Activated gamma-delta T cell treated with Interleukin-2 at 50 U/mL for 16 hours (primary cell): ENCODE measurements at regions not wholly inside any gene's neighbourhood (a gene's known extent, or its start where the extent isn't known, plus 50 kb on each side); places are given as distances from the start of the nearest gene placed in this dataset.
"Not testable (repeated sequence)": the region's sequence is repeated elsewhere in the genome, so short reads cannot be mapped to it uniquely, and the experiment has no call there.

Source experiments
- DNase-seq: peaks from one replicate; pipeline ENCODE4 v3.0.0-alpha.2; 2020

DNA sequence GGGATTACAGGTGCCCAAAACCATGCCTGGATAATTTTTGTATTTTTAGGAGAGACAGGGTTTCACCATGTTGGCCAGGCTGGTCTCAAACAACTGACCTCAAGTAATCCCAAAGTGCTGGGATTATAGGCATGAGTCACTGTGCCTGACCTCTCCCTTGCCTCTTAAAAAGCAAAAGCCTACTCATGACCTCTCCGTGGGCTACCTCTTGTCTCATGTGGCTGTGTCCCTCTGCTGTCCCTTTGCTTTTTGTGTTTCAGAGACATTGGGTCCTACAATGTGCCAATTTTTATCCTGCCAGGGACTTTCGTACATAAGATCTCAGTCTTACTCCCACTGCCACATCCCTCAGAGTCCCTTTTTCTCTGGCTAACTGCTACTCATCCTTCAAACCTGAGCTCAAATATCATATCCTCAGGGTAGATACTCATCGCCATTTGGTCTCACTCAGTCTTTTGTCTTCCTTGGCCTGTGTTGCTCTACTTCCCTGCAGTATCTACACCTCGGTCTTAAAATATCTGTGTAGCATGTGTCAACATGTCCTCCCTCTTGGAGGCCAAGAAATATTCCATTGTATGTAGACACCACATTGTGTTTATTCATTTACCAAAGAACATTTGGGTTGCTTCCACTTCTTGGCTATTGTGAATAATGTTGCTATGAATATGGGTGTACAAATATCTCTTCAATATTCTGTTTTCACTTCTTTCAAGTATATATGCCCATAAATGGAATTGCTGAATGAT lies 465.0 kb upstream of the KLF6 start:
- no peak for DNase-seq

DNA sequence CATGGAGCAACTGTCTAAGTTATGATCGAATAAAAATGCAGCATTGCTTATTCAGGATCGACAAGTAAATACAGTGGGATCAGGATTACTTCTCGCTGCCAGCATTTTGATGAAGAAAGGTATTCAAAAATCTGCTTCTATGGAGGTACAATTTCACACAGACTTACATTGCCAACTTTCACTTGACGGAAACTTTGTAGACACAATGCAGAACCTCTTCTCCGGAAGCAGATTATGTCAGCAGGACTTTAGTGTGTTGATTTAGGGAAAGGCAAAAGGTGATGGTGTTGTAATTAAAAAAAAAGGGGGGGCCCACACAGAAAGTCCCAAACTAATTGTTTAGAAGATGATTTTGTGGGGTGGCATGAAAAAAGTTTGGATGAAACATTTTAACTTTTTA lies 462.4 kb upstream of the KLF6 start:
- no peak for DNase-seq

DNA sequence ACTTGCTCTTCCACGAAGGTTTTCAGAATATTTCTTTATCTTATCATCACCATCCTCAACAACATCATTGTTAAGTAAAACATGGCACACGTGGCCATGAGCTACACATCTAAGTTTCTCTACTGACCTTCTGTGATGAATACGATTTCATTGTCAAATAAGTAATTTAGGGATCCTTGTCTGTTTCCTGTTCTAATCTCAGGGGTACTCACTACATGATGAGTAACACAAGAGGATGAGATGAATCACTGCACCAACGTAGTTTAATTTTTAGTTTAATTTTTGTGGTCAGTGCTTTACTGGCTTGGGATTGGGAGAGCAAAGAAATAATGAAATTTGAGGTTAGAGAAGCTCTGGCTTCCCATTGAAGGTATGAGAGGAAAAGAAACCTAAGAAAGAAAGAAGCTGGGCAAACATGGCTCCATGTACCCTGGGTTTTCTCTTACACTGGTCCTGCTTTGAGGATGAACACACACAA lies 461.9 kb upstream of the KLF6 start:
- DNase-seq, result no peak

DNA sequence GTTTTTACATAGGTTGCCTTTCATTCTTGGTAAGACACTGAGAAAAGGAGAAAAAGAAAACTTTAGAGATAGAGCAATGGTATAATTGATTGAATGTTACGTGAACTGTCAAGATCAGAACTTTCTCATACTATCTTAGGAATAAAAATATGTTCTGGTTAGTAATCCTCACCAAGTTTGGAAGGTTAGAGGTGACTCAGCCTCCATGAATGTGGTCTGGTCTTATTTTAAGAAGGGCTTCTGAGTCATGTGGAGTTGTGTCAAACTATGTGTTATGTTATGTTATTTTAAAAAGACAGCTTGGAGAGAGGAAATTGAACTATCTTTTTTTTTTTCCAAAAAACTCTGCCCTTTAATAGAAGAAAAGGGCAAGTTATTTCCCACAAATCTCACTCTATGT lies 458.6 kb upstream of the KLF6 start:
- DNase-seq, result no peak

DNA sequence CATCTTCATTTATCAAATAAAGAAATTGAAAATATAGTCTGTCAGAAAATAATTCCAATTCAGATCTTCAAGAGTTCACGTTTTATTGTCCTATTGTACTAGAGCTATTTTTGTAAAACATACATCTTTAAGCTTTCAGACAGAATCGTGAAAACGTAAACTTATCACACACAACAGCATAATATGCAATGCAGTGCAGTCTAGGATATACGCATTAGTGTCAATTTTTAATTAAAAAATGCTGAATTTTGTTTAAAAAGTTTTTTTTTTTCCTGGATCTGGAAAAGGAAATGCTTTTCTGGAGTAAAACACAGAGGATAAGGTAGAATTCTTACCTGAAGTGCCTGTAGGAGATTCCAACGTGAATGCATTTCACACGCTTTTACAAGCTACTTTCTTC lies 458.2 kb upstream of the KLF6 start:
- DNase-seq, result no peak

DNA sequence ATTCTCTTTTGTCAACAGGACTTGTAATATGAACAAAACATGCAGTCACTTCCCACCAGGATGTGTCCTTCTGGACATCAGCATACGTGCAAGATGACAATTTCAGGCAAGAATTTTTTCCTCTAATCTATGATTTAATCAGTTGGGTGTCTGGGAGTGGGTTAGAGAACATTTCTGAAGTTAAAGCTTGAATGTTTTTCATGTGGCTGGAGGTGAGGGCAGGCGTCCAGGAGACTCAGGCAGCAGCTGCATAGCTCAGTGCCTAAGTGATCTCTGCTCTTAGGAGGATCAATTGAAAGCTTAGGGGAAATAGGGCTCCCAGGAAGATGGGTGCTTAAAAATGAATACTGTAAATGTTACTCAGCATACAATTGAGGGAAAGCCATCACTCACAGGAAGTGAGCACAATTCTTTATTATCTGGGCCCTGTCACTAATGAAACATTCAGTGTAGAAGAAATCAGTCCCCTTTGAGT lies 457.6 kb upstream of the KLF6 start:
- DNase-seq, result no peak

DNA sequence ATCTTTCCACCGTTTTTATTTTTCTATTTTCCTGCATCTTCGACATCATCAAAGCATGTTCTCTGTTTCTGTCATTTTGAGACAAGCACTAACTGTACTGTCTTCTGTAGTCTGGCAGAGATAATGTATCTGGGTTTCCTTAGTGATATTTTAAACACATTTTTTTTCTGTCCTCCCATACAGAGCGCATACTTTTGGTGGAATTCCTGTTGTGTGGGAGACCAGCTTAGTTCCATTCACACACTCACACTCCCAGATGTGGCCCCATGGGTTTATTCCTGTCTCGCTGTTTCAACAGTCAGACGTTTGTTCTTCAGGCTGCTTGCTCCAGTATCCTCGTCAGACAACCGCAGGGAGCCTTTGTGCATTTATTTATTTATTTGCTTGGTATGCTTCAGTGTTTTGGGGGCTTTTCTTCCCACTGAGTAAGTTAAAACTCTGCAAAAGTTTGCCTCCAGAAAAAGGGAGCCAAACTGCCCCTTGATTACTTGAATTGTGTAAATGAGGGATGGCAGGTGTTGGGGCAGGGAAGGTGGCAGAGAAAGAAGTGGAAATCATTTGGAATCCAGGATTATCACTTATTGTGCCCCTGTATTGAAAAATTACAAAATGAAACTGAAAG lies 456.8 kb upstream of the KLF6 start:
- DNase-seq, result no peak

DNA sequence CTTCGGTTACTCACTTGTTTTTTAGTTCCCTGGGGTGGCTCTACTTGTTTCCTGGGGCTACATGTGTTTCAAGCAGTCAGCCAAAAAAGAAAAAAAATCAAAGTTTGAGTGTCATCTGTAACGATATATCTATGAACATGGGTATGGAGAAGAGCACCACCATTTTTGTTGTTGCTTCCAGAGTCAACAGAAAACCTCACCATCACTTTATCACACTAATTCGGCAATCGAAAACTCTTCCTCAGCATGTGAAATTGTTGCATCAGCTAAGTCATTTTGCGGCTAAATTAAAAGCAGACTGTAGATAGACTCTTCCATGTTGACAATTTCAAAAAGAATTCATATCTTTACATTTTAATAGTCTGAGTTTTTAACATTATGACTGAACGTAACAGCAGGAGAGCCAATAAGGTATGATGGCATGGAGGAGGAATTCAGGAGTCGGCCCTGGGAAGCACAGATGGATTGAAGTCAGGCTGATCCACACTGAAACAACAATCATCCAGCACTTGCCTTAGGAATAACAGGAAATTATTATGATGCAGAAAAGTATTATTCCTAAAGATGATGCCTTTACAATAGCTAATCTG lies 455.7 kb upstream of the KLF6 start:
- no peak for DNase-seq

DNA sequence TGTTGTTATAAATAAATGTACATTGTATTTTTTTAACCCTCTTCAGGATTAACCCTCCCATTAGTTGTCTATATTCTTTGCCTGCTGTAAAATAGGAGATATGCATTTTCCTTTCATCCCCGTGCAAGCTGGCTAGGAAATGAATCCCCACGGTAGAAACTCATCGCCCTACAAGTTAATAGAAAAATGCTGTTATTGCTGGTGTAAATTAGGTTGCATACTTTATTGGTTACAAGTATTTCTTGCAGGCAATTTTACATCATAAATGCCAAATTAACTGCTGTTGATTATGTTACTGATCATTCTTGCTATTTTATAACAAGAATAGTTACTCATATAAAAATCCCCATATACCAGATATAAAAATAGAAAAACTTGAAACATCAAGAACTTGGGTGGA lies 454.2 kb upstream of the KLF6 start:
- no peak for DNase-seq

DNA sequence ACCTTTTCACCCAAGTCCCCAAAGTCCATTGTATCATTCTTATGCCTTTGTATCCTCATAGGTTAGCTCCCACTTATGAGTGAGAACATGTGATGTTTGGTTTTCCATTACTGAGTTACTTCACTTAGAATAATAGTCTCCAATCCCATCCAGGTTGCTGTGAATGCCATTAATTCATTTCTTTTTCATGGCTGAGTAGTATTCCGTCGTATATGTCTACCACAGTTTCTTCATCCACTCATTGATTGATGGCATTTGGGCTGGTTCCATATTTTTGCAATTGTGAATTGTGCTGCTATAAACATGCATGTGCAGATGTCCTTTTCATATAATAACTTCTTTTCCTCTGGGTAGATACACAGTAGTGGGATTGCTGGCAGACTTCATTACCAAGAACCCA lies 451.9 kb upstream of the KLF6 start:
- not testable (repeated sequence) for DNase-seq

DNA sequence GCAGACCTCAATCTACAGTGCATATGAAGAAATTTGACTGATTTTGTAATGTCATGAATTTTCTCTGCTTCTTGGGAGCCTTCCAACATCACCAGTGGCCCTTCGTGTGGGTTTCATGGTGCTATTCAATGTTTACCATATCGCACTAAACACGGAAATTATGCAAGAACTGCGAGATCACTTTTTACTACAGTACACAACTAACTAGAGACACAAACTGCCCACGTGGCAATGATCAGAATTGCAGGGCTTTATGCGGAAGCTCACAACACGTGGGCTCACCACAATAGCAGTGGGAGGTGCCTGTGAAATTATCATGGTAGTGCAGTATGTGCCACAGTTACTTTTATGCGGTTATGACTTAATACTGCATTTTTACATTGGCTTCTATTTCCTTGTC lies 449.7 kb upstream of the KLF6 start:
- peak; percentile 57 for DNase-seq

DNA sequence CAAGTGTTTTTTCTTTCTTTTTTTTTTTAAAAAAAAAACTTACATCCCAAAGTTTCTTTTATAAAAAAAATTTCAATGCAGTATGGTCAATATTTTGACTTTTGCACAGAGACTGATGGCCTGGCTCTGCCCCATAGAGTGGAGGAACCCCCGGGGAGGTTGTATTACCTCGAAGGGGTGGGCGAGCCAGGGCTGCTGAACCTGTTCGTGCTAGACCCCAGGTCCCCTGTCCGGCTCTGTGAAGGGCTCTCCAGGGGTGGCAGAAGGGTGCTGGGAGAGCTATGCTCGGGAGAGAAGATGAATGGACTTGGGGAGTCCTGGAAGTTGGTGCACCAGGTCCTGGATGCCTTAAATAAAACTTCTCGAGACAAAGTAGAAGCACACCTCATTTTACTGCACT lies 446.4 kb upstream of the KLF6 start:
- DNase-seq, result no peak

DNA sequence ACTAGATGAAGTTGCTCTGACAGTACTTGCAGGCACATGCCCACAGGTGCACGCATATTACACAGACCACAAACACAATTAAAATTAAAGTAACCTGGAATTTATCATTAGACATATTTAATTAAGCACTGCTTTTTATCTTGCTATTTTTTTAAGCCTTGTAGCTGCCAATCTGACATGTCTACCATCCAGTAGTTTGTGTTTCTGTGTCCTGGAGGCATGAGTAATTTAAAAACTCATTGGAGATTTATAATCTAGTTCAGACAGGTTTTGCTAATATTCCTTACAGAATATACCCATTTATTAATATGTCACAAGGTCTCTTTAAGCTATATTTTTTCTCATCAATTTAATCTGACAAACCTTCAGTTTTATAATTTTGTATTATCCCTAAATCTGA lies 445.0 kb upstream of the KLF6 start:
- no peak for DNase-seq

DNA sequence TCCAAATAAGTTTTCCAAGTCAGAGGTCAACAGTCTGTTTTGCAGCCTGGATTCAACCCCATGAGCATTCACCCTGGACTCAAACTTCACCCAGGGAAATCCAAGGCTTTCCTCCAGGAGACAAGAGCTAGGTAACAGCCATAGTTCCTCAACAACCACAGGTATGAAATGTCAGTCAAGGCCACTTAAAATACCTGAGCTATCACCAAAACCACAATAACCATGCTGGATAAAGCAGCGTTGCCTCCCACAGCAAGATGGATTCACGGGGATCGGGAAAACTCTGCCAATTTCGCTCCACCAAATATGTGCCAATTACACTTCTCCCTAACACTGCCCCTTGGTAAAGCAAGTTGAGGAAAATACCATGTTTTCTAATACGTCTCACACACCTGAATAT lies 444.1 kb upstream of the KLF6 start:
- no peak for DNase-seq

DNA sequence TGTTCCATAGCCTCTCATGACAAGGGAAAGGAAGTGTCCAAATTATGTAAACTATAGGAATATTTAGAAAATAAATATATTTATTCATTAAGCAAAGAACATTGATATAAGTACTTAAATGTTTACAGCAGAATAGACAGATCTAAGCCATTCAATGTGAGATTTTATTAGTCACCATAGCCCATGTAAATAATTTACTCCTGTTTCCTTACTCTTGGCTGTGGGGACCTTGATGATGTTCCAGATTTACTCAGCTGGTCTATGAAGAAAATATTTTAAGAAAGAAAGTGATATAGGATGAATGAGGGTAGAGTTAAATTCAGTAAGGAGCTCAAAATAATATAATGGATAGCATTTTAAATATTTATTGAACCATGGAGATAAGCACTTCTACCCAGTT lies 442.6 kb upstream of the KLF6 start:
- no peak for DNase-seq

DNA sequence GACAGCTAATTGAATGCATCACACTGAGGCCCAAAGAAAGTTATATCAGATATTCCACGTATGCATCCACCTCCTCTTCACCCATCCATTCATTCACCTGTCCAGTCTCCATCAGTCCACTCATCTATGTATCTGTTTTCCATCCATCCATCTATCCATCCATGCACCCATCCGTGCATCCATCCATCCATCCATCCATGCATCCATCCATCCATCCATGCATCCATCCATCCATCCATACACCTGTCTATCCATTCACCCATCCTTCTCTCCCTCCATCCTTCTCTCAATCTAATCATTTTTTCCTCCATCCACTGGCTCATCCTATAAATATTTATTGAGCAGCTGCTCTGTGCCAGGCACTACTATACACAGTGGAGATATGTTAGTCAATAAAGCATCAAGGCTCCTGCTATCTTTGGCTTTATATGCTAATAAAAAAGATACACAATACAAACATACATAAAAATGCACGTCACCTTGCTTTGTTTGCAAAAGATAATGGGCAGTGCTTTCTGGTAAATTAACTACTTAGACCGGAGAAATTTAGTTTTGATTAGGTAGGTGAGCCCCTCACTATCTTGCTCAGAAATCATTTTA lies 442.0 kb upstream of the KLF6 start:
- no peak for DNase-seq

DNA sequence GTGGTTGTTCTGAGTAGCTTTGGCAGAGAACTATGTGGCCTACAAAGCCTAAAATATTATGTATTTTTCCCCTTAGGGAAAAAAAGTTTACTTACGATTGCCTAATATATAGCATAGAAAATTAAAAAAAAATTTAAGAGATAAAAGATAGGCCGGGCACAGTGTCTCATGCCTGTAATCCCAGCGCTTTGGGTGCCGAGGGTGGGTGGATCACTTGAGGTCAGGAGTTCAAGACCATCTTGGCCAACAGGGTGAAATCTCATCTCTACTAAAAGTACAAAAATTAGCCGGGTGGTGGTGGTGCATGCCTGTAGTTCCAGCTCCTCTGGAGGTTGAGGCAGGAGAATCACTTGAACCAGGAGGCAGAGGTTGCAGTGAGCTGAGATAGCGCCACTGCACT lies 439.2 kb upstream of the KLF6 start:
- no peak for DNase-seq

DNA sequence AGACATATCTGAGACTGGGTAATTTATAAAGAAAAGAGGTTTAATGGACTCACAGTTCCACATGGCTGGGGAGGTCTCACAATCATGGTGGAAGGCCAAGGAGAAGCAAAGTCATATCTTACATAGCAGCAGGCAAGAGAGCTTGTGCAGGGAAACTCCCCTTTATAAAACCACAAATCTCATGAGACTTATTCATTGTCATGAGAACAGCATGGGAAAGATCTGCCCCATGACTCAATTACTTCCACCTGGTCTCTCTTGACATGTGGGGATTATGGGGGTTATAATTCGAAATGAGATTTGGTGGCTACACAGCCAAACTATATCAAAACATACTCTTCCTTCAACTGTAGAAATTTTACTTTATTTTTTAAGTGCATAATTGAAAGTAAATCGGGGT lies 436.3 kb upstream of the KLF6 start:
- not testable (repeated sequence) for DNase-seq

DNA sequence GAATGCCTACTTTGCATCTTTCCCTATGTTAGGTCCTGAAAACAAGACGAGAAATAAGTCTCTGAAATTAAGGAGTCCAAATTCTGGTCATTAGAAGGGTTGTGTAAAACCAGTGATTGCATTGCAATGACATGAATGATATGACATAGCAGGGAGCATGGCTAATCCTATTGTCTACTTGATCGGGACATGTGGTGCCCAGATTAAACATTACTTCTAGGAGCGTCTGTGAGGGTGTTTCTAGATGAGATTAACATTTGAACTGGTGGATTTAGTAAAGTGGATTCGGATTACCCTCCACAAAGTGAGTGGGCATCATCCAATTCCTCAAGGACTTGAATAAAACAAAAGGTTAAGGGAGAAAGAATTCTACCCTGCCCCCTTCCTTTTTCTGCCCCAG lies 434.9 kb upstream of the KLF6 start:
- no peak for DNase-seq

DNA sequence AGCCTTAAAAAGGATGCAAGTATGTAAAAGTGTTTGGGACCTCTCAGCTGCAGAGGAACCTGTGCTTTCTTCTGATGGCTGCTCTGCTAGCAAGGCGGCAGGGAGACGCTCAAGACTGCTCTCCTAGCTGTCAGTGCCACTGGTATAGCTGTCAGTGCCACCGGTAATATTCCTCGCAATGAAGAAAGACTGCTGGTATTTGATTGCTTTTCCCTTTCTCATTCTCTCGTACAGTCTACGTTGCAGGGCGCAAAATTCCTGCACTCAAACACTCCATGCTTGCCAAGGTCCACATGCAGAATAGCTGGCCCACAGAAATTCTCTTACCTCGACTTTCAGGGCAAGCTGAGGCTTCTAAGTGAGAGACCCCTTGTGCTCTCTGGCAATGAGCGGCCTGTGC lies 432.6 kb upstream of the KLF6 start:
- no peak for DNase-seq

DNA sequence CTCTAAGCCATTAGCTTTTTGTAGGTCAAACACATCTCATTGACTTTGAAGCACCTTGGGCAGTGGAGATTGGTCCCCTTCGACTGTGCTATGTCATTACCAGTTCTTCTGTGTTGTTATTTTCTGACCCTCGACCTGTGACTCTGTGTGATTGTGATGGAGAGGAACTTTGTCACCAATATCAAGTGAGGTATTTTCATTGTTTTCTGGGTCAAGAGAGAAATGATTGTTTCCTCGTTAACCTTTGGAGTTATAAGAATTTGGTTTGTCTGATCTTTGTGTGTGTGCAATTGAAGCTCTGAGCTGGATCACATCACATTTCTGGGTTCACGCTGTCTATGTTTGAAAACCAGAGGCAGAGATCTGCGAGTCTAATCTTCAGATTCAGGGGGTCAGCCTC lies 432.2 kb upstream of the KLF6 start:
- DNase-seq, result no peak

DNA sequence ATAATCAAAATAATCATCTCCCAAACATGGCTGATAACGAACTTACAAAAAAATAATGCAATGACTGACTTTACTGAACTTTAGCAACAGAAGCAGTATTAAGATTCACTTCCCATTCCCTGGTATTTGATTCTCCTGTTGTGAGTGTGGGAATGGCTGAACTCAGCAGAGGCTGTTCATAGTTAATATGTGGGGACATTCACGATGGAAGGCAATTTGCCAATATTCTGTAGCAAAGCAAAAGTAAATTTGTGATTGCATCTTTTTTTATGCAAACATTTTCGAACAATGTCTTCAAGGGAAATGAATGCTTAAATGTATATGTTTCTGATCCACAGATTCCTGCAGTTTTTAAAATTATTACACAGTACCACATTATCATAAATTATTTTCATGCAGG lies 431.7 kb upstream of the KLF6 start:
- DNase-seq, result no peak

DNA sequence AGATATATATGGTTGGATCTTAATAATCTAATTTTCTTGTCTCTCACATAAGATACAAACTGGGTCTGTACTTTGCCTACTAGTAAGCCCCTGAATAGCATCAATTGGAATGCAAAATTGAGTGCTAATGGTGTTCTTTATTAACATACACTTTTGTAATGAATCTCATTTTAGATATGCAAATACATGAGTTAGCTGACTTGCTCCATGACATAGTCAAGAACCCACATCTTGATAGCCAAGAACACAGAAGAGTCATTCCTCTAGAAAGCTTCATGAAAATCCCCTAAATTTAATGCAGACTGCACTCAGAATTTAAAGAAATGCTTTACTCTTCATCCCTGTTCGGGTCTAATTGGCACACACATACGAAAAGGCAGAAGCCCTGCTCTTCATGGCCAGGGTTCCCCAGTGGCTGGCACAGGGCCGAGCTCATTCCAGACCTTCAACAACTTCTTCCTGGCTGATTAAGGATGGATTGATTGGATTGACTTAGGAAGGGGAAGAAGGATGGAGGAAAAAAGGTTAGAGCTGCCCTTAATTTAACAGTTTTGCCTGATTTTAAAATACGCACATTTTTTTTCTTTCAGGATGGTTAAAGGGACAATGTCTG lies 431.1 kb upstream of the KLF6 start:
- no peak for DNase-seq

DNA sequence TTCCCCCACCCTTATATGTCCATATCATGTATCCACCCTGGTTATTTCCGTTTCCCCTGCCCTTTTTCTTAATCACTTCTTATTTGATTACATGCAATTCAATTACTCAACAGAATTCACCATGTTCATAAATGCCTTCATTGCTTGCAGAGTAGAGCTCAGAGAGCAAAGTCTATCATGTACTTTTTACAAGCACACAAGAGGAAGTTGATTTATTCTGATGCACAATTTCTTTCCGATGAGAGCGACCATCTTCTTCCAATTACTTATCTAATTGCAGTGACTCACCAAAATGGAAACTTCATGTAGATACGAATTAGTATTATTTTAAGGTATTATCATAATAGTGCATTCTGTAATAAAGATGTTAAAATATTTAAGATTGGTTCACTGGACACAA lies 430.5 kb upstream of the KLF6 start:
- DNase-seq, result no peak
